Smooth muscle cell (in vitro differentiated cells): ENCODE measurements at regions not wholly inside any gene's neighbourhood (a gene's known extent, or its start where the extent isn't known, plus 50 kb on each side); places are given as distances from the start of the nearest gene placed in this dataset.

ENCODE experiments used
- DNase-seq: peaks from one replicate; lab custom pipeline; 2025; ENCODE audit not compliant: unreplicated experiment; lab: John Stamatoyannopoulos, UW
- H2AFZ ChIP-seq: fragments of 200-600 bp; sonication (generic); 2 replicates; pipeline ENCODE4 v1.6.0; 2016; ENCODE audit warnings: antibody characterized with exemption, low read depth, mild to moderate bottlenecking
- H3F3A ChIP-seq: fragments of 200-600 bp; sonication (generic); 2 replicates; pipeline ENCODE4 v1.6.0; 2017; ENCODE audit warnings: antibody characterized with exemption, low read depth
- H3K27ac ChIP-seq: fragments of 200-600 bp; sonication (generic); 2 replicates; pipeline ENCODE4 v1.5.1; 2016; ENCODE audit warnings: low read depth, mild to moderate bottlenecking
- H3K27me3 ChIP-seq: fragments of 200-600 bp; sonication (generic); 2 replicates; pipeline ENCODE4 v1.6.1; 2016; ENCODE audit warnings: low read depth, mild to moderate bottlenecking
- H3K36me3 ChIP-seq: fragments of 200-600 bp; sonication (generic); 2 replicates; pipeline ENCODE4 v1.5.1; 2016; ENCODE audit warnings: low read depth
- H3K4me1 ChIP-seq: fragments of 200-600 bp; sonication (generic); 2 replicates; pipeline ENCODE4 v1.5.1; 2016; ENCODE audit warnings: low read depth
- H3K4me2 ChIP-seq: fragments of 200-600 bp; sonication (generic); 2 replicates; pipeline ENCODE4 v1.6.0; 2016; ENCODE audit warnings: mild to moderate bottlenecking
- H3K4me3 ChIP-seq: fragments of 200-600 bp; sonication (generic); 2 replicates; pipeline ENCODE4 v1.5.1; 2016; ENCODE audit warnings: mild to moderate bottlenecking
- H3K79me2 ChIP-seq: fragments of 200-600 bp; sonication (generic); 2 replicates; pipeline ENCODE4 v1.6.0; 2016; ENCODE audit warnings: low read depth, mild to moderate bottlenecking
- H3K9ac ChIP-seq: fragments of 200-600 bp; sonication (generic); 2 replicates; pipeline ENCODE4 v1.6.0; 2016; ENCODE audit warnings: low read depth
- H3K9me3 ChIP-seq: fragments of 200-600 bp; sonication (generic); replicated peaks from 2 replicates; pipeline ENCODE4 v1.5.1; 2016; ENCODE audit warnings: low read depth
- H4K20me1 ChIP-seq: fragments of 200-600 bp; sonication (generic); 2 replicates; pipeline ENCODE4 v1.6.0; 2016; ENCODE audit warnings: low read depth
- WGBS: methylation state at CpG from one replicate; pipeline ENCODE4 v1.1.7; 2016; ENCODE audit warnings: low lambda C conversion rate; 5-methylcytosine and 5-hydroxymethylcytosine counted together
- TF ChIP-seq, protein P1 (sequence below): fragments of 200-600 bp; sonication (generic); IDR thresholded peaks from 2 replicates; pipeline ENCODE4 v1.5.1; 2017; ENCODE audit warnings: borderline replicate concordance, mild to moderate bottlenecking, antibody characterized with exemption; ENCODE audit not compliant: insufficient read depth, poor library complexity, severe bottlenecking

- no peaks in the 10 kb centered on the region for H3K27me3 ChIP-seq
- H3K79me2 ChIP-seq, result no peaks in the 10 kb centered on the region
- no peak overlapping the region for H3K4me3 ChIP-seq
- H3K9me3 ChIP-seq, result no peaks in the 10 kb centered on the region
- H4K20me1 ChIP-seq, result no peaks in the 10 kb centered on the region
- H3K4me2 ChIP-seq, result no peak overlapping the region
- H3K36me3 ChIP-seq, result no peaks in the 10 kb centered on the region
- TF ChIP-seq, protein P1, sequence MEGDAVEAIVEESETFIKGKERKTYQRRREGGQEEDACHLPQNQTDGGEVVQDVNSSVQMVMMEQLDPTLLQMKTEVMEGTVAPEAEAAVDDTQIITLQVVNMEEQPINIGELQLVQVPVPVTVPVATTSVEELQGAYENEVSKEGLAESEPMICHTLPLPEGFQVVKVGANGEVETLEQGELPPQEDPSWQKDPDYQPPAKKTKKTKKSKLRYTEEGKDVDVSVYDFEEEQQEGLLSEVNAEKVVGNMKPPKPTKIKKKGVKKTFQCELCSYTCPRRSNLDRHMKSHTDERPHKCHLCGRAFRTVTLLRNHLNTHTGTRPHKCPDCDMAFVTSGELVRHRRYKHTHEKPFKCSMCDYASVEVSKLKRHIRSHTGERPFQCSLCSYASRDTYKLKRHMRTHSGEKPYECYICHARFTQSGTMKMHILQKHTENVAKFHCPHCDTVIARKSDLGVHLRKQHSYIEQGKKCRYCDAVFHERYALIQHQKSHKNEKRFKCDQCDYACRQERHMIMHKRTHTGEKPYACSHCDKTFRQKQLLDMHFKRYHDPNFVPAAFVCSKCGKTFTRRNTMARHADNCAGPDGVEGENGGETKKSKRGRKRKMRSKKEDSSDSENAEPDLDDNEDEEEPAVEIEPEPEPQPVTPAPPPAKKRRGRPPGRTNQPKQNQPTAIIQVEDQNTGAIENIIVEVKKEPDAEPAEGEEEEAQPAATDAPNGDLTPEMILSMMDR, result no peak
- DNase-seq, result no peak
- H3K27ac ChIP-seq, result no peak overlapping the region
- 85% methylated on average over 2 of the region's 2 CpGs for WGBS
- no peaks in the 10 kb centered on the region for H3F3A ChIP-seq
- H3K4me1 ChIP-seq, result no peaks in the 10 kb centered on the region
- H3K9ac ChIP-seq, result no peak overlapping the region
- no peak overlapping the region for H2AFZ ChIP-seq
Observed at GRCh38 chr3:166962911-166963310, 417.2 kb downstream of the ZBBX start.

GRCh38 chr3:166957121-166957520 lies 423.0 kb downstream of the ZBBX start:
- H3K36me3 ChIP-seq, result no peaks in the 10 kb centered on the region
- WGBS, result 95% methylated on average over 3 of the region's 3 CpGs
- H3K4me3 ChIP-seq, result no peak overlapping the region
- H3K27ac ChIP-seq, result no peak overlapping the region
- no peak overlapping the region for H3K9ac ChIP-seq
- TF ChIP-seq, protein P1, result no peak
- no peaks in the 10 kb centered on the region for H3K27me3 ChIP-seq
- no peaks in the 10 kb centered on the region for H3K79me2 ChIP-seq
- no peak overlapping the region for H3K4me2 ChIP-seq
- DNase-seq, result no peak
- H2AFZ ChIP-seq, result no peak overlapping the region
- no peaks in the 10 kb centered on the region for H3K4me1 ChIP-seq
- H3F3A ChIP-seq, result no peaks in the 10 kb centered on the region
- H3K9me3 ChIP-seq, result no peaks in the 10 kb centered on the region
- no peaks in the 10 kb centered on the region for H4K20me1 ChIP-seq

DNA sequence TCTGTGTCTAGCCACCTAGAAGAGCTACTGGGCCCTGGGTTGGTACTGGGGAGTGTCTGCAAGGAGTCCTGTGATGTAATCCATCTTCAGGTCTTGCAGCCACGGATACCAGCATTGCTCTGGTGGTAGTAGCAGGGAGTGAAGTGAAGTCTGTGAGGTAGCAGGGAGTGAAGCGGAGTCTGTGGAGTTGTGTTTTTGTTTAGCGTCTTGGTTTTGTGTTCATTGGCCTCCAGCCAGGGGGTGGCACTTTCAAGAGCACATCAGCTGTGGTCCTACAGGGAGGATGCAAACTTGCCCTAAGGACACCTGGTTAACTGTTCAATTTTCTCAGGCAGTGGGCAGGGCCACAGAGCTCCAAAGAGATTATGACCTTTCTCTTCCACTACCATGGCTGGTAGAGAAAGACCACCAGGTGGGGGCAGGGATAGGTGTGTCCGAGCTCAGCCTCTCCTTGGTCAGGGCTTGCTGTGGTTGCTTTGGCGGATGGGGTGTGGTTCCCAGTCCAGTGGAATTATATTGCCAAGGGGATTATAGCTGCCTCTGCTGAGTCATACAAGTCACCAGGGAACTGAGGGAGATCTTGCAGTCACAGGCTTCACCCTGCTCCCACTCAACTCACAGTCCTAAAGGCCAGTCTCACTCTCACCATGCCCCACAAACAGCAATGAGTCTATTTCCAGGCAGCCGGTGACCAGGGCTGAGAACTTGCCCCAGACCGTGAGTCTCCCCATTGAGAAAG lies 424.7 kb downstream of the ZBBX start:
- Histone ChIP-seq H2AFZ (no peak overlapping the region), H3K27me3 (no peaks in the 10 kb centered on the region), H3K27ac (no peak overlapping the region), H3F3A (no peaks in the 10 kb centered on the region), H4K20me1 (no peaks in the 10 kb centered on the region), H3K36me3 (no peaks in the 10 kb centered on the region), H3K4me3 (no peak overlapping the region), H3K4me1 (no peaks in the 10 kb centered on the region), H3K9me3 (no peaks in the 10 kb centered on the region), H3K4me2 (no peak overlapping the region), H3K79me2 (no peaks in the 10 kb centered on the region), H3K9ac (no peak overlapping the region)
- WGBS, result 79% methylated on average over 7 of the region's 7 CpGs
- TF ChIP-seq, protein P1, result no peak
- no peak for DNase-seq

GRCh38 chr3:166934879-166935278 lies 445.2 kb downstream of the ZBBX start:
- WGBS, result 91% methylated on average over 3 of the region's 3 CpGs
- no peaks in the 10 kb centered on the region for H3K4me1 ChIP-seq
- H3K27me3 ChIP-seq, result no peaks in the 10 kb centered on the region
- H3K4me2 ChIP-seq, result no peak overlapping the region
- no peaks in the 10 kb centered on the region for H4K20me1 ChIP-seq
- H3K36me3 ChIP-seq, result no peaks in the 10 kb centered on the region
- no peak for DNase-seq
- H3K79me2 ChIP-seq, result no peaks in the 10 kb centered on the region
- no peak overlapping the region for H3K9ac ChIP-seq
- no peak overlapping the region for H3K27ac ChIP-seq
- no peak overlapping the region for H3K4me3 ChIP-seq
- H3F3A ChIP-seq, result no peaks in the 10 kb centered on the region
- no peaks in the 10 kb centered on the region for H3K9me3 ChIP-seq
- no peak overlapping the region for H2AFZ ChIP-seq
- TF ChIP-seq, protein P1, result no peak
